Activated CD8-positive, alpha-beta T cell treated with anti-CD3 and anti-CD28 coated beads, Interleukin-2, amount 10 ng/mL, durations not matched to agents 7 days and 5 days (primary cell): ENCODE measurements at regions not wholly inside any gene's neighbourhood (a gene's known extent, or its start where the extent isn't known, plus 50 kb on each side); places are given as distances from the start of the nearest gene placed in this dataset.
"Not testable (repeated sequence)": the region's sequence is repeated elsewhere in the genome, so short reads cannot be mapped to it uniquely, and the experiment has no call there.

Source experiments
- ATAC-seq: fragments of 150-1000 bp; cut with Tn5 transposase; one replicate; pipeline ENCODE4 v1.10.0; 2021; ENCODE audit warnings: moderate library complexity
- CTCF ChIA-PET: fragments of 350-600 bp; sonication (Branson Sonifier 250); formaldehyde crosslinking; loops from one replicate; lab custom pipeline; 2021; ENCODE audit warnings: antibody characterized with exemption; lab: Charles Lee
- POLR2A ChIA-PET: fragments of 350-600 bp; sonication (Branson Sonifier 250); formaldehyde crosslinking; loops from one replicate; lab custom pipeline; 2021; ENCODE audit warnings: antibody characterized with exemption; lab: Charles Lee
- DNase-seq: peaks from one replicate; pipeline ENCODE4 v3.0.0-alpha.2; 2020
- H3K27ac Mint-ChIP-seq: one replicate; pipeline ENCODE4 v1.8.0; 2021; ENCODE audit warnings: mild to moderate bottlenecking, mixed read lengths
- H3K27me3 Mint-ChIP-seq: one replicate; pipeline ENCODE4 v1.8.0; 2021; ENCODE audit warnings: low read depth, mixed read lengths
- H3K36me3 Mint-ChIP-seq: one replicate; pipeline ENCODE4 v1.8.0; 2021; ENCODE audit warnings: low read depth, mixed read lengths
- H3K4me1 Mint-ChIP-seq: one replicate; pipeline ENCODE4 v1.8.0; 2021; ENCODE audit warnings: low read depth, mixed read lengths
- H3K4me3 Mint-ChIP-seq: one replicate; pipeline ENCODE4 v1.8.0; 2021; ENCODE audit warnings: mild to moderate bottlenecking, mixed read lengths
- H3K9me3 Mint-ChIP-seq: one replicate; pipeline ENCODE4 v1.8.0; 2022; ENCODE audit warnings: mixed read lengths; ENCODE audit not compliant: insufficient read depth

DNA sequence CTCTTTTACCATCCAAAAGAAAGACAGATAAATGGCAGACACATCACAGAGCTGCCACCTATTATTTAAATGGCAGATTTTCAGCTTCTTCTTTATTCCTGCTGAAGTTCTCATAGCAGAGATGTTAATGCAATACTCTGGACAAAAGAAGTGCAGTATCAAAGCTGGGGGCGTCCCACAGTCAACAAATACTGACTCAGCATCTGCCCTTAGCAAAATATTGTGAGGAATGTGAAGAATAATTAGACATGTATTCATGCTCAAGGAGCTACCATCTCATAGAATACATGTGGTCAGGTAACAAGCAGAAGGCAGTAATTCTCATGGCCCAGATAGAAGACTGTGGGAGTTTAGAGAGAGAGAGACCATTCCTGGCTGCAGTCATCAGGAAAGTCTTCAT is 108.0 kb upstream of the TANK start:
- no peak for ATAC-seq
- ChIA-PET POLR2A (no interaction called here), CTCF (interaction anchor here (1.2 to 5.4 kb wide), 2 partner anchors 11 to 171 kb away, joined by 4 to 41 read pairs; no protein-coding TSS in a partner anchor)
- H3K9me3 Mint-ChIP-seq: no peaks in the 10 kb centered on the region
- peaks cover 43% of the 10 kb centered on the region for H3K27me3 Mint-ChIP-seq
- H3K4me3 Mint-ChIP-seq: no peak overlapping the region
- H3K4me1 Mint-ChIP-seq: no peaks in the 10 kb centered on the region
- no peak overlapping the region for H3K27ac Mint-ChIP-seq
- no peak for DNase-seq
- no peaks in the 10 kb centered on the region for H3K36me3 Mint-ChIP-seq

GRCh38 chr2:161055289-161055688 is 104.9 kb upstream of the TANK start:
- DNase-seq (no peak), ATAC-seq (no peak)
- Mint-ChIP-seq H3K4me3 (no peak overlapping the region), H3K9me3 (no peaks in the 10 kb centered on the region), H3K4me1 (no peaks in the 10 kb centered on the region), H3K27ac (no peak overlapping the region), H3K36me3 (no peaks in the 10 kb centered on the region), H3K27me3 (peaks cover 34% of the 10 kb centered on the region)
- ChIA-PET POLR2A (no interaction called here), CTCF (interaction anchor here (5.4 kb wide), 1 partner anchor 8 kb away, joined by 41 read pairs; no protein-coding TSS in a partner anchor)

- ChIA-PET CTCF (interaction anchor here (1.2 to 1.8 kb wide), 2 partner anchors 55 to 65 kb away, joined by 3 to 6 read pairs; no protein-coding TSS in a partner anchor), POLR2A (no interaction called here)
- no peak overlapping the region for H3K4me3 Mint-ChIP-seq
- H3K36me3 Mint-ChIP-seq: no peaks in the 10 kb centered on the region
- no peaks in the 10 kb centered on the region for H3K9me3 Mint-ChIP-seq
- no peak overlapping the region for H3K27ac Mint-ChIP-seq
- no peak for DNase-seq
- peaks cover 7% of the 10 kb centered on the region for H3K27me3 Mint-ChIP-seq
- no peak for ATAC-seq
- H3K4me1 Mint-ChIP-seq: peaks cover 4% of the 10 kb centered on the region
These were observed 100.8 kb upstream of the TANK start for GRCh38 chr2:161059388-161059787.

DNA sequence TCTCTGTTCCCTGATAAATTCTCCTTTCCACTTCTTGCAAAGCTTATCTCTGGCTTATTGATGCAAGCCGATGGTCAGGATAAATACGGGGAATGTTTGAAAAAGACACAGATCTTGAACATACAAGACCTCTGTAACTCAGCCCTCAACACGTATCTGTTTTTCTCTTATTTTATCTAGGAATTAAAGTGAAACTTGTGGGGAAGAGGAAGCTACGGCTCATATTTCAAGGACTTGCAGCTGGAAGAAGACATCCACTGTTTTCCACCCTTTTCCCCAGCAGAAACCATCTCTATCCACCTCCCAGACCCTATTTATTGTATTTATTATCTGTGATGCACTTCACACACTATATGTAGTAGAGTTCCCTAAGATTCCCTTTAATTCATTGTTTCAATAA is 98.4 kb upstream of the TANK start:
- Mint-ChIP-seq H3K4me1 (peaks cover 4% of the 10 kb centered on the region), H3K36me3 (no peaks in the 10 kb centered on the region), H3K27me3 (peaks cover 6% of the 10 kb centered on the region), H3K4me3 (no peak overlapping the region), H3K27ac (no peak overlapping the region), H3K9me3 (no peaks in the 10 kb centered on the region)
- POLR2A ChIA-PET: no interaction called here
- DNase-seq (no peak), ATAC-seq (no peak)
- CTCF ChIA-PET: interaction anchor here (0.7 to 5.3 kb wide), 6 partner anchors 8 to 212 kb away, joined by 3 to 92 read pairs (median 28); no protein-coding TSS in a partner anchor

- peak; percentile 79 for DNase-seq
- Mint-ChIP-seq H3K4me3 (no peak overlapping the region), H3K27ac (no peak overlapping the region), H3K4me1 (peaks cover 11% of the 10 kb centered on the region), H3K36me3 (no peaks in the 10 kb centered on the region), H3K27me3 (peaks cover 4% of the 10 kb centered on the region), H3K9me3 (no peaks in the 10 kb centered on the region)
- ChIA-PET CTCF (interaction anchor here (0.6 to 5.3 kb wide), 82 partner anchors 10 to 954 kb away, joined by 3 to 92 read pairs (median 4); partner anchors contain the start of gene PSMD14), POLR2A (interaction anchor here (1.4 kb wide), 1 partner anchor 13 kb away, joined by 5 read pairs; no protein-coding TSS in a partner anchor)
- ATAC-seq: peak; percentile 90
These were observed 96.9 kb upstream of the TANK start for GRCh38 chr2:161063157-161063945.

DNA sequence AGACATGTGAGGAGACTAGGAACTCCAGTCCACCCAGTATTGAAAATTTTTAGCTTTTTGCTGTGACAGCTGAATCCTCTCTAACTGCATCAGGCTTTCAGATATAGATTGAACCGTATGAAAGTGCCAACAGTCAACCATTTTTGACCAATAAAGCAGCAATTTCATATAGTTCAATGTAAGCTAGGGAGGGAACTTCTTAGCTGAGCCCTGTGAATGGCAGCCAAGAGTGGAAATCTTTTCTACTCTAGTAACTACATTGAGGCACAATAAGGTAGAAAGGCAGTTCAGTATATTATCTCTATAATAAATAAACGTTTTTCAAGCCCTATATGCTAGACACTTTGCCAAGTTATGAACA is 96.3 kb upstream of the TANK start:
- H3K27me3 Mint-ChIP-seq: peaks cover 4% of the 10 kb centered on the region
- H3K27ac Mint-ChIP-seq: no peak overlapping the region
- DNase-seq (no peak), ATAC-seq (peak; percentile 40)
- H3K36me3 Mint-ChIP-seq: no peaks in the 10 kb centered on the region
- ChIA-PET CTCF (interaction anchor here (0.6 to 5.3 kb wide), 79 partner anchors 10 to 954 kb away, joined by 3 to 92 read pairs (median 4); partner anchors contain the start of gene PSMD14), POLR2A (interaction anchor here (1.4 kb wide), 1 partner anchor 13 kb away, joined by 5 read pairs; no protein-coding TSS in a partner anchor)
- no peak overlapping the region for H3K4me3 Mint-ChIP-seq
- no peaks in the 10 kb centered on the region for H3K9me3 Mint-ChIP-seq
- H3K4me1 Mint-ChIP-seq: peaks cover 12% of the 10 kb centered on the region

GRCh38 chr2:161067846-161068350 is 92.3 kb upstream of the TANK start:
- peaks cover 2% of the 10 kb centered on the region for H3K36me3 Mint-ChIP-seq
- H3K27ac Mint-ChIP-seq: no peak overlapping the region
- POLR2A ChIA-PET: no interaction called here
- DNase-seq: no peak
- H3K9me3 Mint-ChIP-seq: no peaks in the 10 kb centered on the region
- H3K27me3 Mint-ChIP-seq: peaks cover 4% of the 10 kb centered on the region
- H3K4me1 Mint-ChIP-seq: peaks cover 16% of the 10 kb centered on the region
- no peak for ATAC-seq
- CTCF ChIA-PET: interaction anchor here (1.0 to 1.8 kb wide), 3 partner anchors 9 to 73 kb away, joined by 3 to 8 read pairs (median 3); no protein-coding TSS in a partner anchor
- no peak overlapping the region for H3K4me3 Mint-ChIP-seq

- H3K4me3 Mint-ChIP-seq: no peak overlapping the region
- ATAC-seq (no peak), DNase-seq (no peak)
- peaks cover 2% of the 10 kb centered on the region for H3K36me3 Mint-ChIP-seq
- no peak overlapping the region for H3K27ac Mint-ChIP-seq
- H3K4me1 Mint-ChIP-seq: peaks cover 14% of the 10 kb centered on the region
- peaks cover 4% of the 10 kb centered on the region for H3K27me3 Mint-ChIP-seq
- POLR2A ChIA-PET: no interaction called here
- CTCF ChIA-PET: interaction anchor here (1.4 to 1.8 kb wide), 2 partner anchors 8 to 50 kb away, joined by 3 to 8 read pairs; no protein-coding TSS in a partner anchor
- H3K9me3 Mint-ChIP-seq: peaks cover 4% of the 10 kb centered on the region
These were observed 91.6 kb upstream of the TANK start for GRCh38 chr2:161068670-161069069.

- Mint-ChIP-seq H3K9me3 (peaks cover 4% of the 10 kb centered on the region), H3K27me3 (peaks cover 4% of the 10 kb centered on the region), H3K36me3 (peaks cover 4% of the 10 kb centered on the region), H3K4me3 (no peak overlapping the region), H3K27ac (no peak overlapping the region), H3K4me1 (peaks cover 15% of the 10 kb centered on the region)
- POLR2A ChIA-PET: no interaction called here
- CTCF ChIA-PET: no interaction called here
- DNase-seq (no peak), ATAC-seq (no peak)
These were observed 89.3 kb upstream of the TANK start for GRCh38 chr2:161070693-161071479.

- CTCF ChIA-PET: interaction anchor here (9.0 kb wide), 1 partner anchor 8 kb away, joined by 92 read pairs; no protein-coding TSS in a partner anchor
- H3K27me3 Mint-ChIP-seq, POLR2A ChIA-PET, H3K9me3 Mint-ChIP-seq, H3K27ac Mint-ChIP-seq, H3K4me3 Mint-ChIP-seq, ATAC-seq, H3K36me3 Mint-ChIP-seq, DNase-seq: not testable (repeated sequence)
- peaks cover 29% of the 10 kb centered on the region for H3K4me1 Mint-ChIP-seq
These were observed 87.8 kb upstream of the TANK start for GRCh38 chr2:161072436-161072835.

DNA sequence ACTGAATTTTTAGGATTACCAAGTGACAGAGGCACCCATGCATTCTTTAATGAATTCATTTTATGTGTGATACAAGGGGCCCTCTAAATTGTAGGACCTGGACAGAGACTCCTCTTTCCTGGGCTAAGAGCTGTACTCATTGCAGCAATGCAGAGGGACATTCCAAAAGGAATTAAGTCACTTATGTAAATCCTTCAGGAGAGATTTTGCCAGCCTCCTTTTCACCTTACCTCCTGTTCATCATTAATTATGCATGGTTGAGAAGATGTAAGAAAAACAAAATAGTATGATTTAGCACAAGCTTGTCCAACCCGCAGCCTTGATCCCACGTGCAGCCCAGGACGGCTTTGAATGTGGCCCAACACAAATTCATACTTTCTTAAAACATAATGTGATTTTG is 84.5 kb upstream of the TANK start:
- CTCF ChIA-PET: interaction anchor here (1.5 to 9.0 kb wide), 2 partner anchors 12 to 15 kb away, joined by 3 to 92 read pairs; no protein-coding TSS in a partner anchor
- no peak for DNase-seq
- ATAC-seq: no peak
- peaks cover 52% of the 10 kb centered on the region for H3K4me1 Mint-ChIP-seq
- POLR2A ChIA-PET: no interaction called here
- no peak overlapping the region for H3K27ac Mint-ChIP-seq
- H3K9me3 Mint-ChIP-seq: peaks cover 7% of the 10 kb centered on the region
- H3K36me3 Mint-ChIP-seq: peaks cover 16% of the 10 kb centered on the region
- H3K4me3 Mint-ChIP-seq: no peak overlapping the region
- H3K27me3 Mint-ChIP-seq: no peaks in the 10 kb centered on the region
